Neural cell (in vitro differentiated cells): ENCODE measurements at regions not wholly inside any gene's neighbourhood (a gene's known extent, or its start where the extent isn't known, plus 50 kb on each side); places are given as distances from the start of the nearest gene placed in this dataset.

Source experiments
- H2AFZ ChIP-seq: fragments of 200-600, 300-800 bp; sonication (generic), shearing (Covaris generic); 2 replicates; pipeline ENCODE4 v1.6.0; 2014; ENCODE audit warnings: low read depth, mild to moderate bottlenecking, antibody characterized with exemption, low read length, moderate library complexity
- H3F3A ChIP-seq: fragments of 200-600 bp; shearing (Covaris generic); 2 replicates; pipeline ENCODE4 v1.6.1; 2016; ENCODE audit warnings: mild to moderate bottlenecking, moderate library complexity, mixed read lengths, antibody characterized with exemption, low read length; ENCODE audit not compliant: insufficient read depth, poor library complexity, severe bottlenecking
- H3K27ac ChIP-seq: fragments of 200-600, 300-800 bp; sonication (generic), shearing (Covaris generic); 2 replicates; pipeline ENCODE4 v1.5.1; 2014; ENCODE audit warnings: mild to moderate bottlenecking, low read length, moderate library complexity
- H3K27me3 ChIP-seq: fragments of 300-800, 200-600 bp; sonication (generic), shearing (Covaris generic); 2 replicates; pipeline ENCODE4 v1.6.0; 2014; ENCODE audit warnings: mild to moderate bottlenecking, low read depth, low read length, moderate library complexity; ENCODE audit not compliant: insufficient read depth
- H3K36me3 ChIP-seq: fragments of 300-800, 200-600 bp; sonication (generic), shearing (Covaris generic); 2 replicates; pipeline ENCODE4 v1.5.1; 2014; ENCODE audit warnings: mild to moderate bottlenecking, antibody characterized with exemption, low read length, moderate library complexity; ENCODE audit not compliant: insufficient read depth
- H3K4me2 ChIP-seq: fragments of 300-800, 200-600 bp; sonication (generic), shearing (Covaris generic); 2 replicates; pipeline ENCODE4 v1.6.0; 2014; ENCODE audit warnings: mild to moderate bottlenecking, low read length
- H3K4me3 ChIP-seq: fragments of 300-800, 200-600 bp; sonication (generic), shearing (Covaris generic); 2 replicates; pipeline ENCODE4 v1.5.1; 2014; ENCODE audit warnings: mild to moderate bottlenecking, low read length, moderate library complexity
- H3K79me2 ChIP-seq: fragments of 200-600 bp; shearing (Covaris generic); replicated peaks from 2 replicates; pipeline ENCODE4 v1.6.0; 2014; ENCODE audit warnings: mild to moderate bottlenecking, low read length, moderate library complexity; ENCODE audit not compliant: insufficient read depth
- H3K9ac ChIP-seq: fragments of 300-800, 200-600 bp; sonication (generic), shearing (Covaris generic); 2 replicates; pipeline ENCODE4 v1.6.1; 2016; ENCODE audit warnings: mild to moderate bottlenecking, low read length, mixed read lengths
- H3K9me2 ChIP-seq: fragments of 200-600 bp; shearing (Covaris generic); 2 replicates; pipeline ENCODE4 v1.6.1; 2016; ENCODE audit warnings: mild to moderate bottlenecking, low read length, mixed read lengths; ENCODE audit not compliant: insufficient read depth
- H3K9me3 ChIP-seq: fragments of 200-600, 300-800 bp; sonication (generic), shearing (Covaris generic); 2 replicates; pipeline ENCODE4 v1.6.1; 2016; ENCODE audit warnings: mild to moderate bottlenecking, mixed run types, low read length, moderate library complexity, mixed read lengths
- H4K20me1 ChIP-seq: fragments of 200-600 bp; shearing (Covaris generic); 2 replicates; pipeline ENCODE4 v1.6.1; 2016; ENCODE audit warnings: mild to moderate bottlenecking, mixed run types; ENCODE audit not compliant: insufficient read depth
- CTCF ChIP-seq: fragments of 450-650 bp; IDR thresholded peaks from 2 replicates; pipeline ENCODE4 v1.5.1; 2014; ENCODE audit warnings: antibody characterized with exemption, mild to moderate bottlenecking, moderate library complexity; ENCODE audit not compliant: poor library complexity, severe bottlenecking
- EP300 ChIP-seq: fragments of 450-650 bp; conservative IDR thresholded peaks from 2 replicates; pipeline ENCODE4 v1.6.1; 2014; ENCODE audit warnings: antibody characterized with exemption, mild to moderate bottlenecking, moderate library complexity; ENCODE audit not compliant: poor library complexity, severe bottlenecking
- EZH2 ChIP-seq: fragments of 200-600, 300-800 bp; shearing (Covaris generic), sonication (generic); IDR thresholded peaks from 2 replicates; pipeline ENCODE4 v1.6.1; 2014; ENCODE audit warnings: antibody characterized with exemption, low read length, borderline replicate concordance, mild to moderate bottlenecking; ENCODE audit not compliant: insufficient read depth, poor library complexity, severe bottlenecking
- MXI1 ChIP-seq: fragments of 450-650 bp; conservative IDR thresholded peaks from 2 replicates; pipeline ENCODE4 v1.6.1; 2014; ENCODE audit warnings: antibody characterized with exemption, mild to moderate bottlenecking; ENCODE audit not compliant: poor library complexity, severe bottlenecking
- POLR2AphosphoS5 ChIP-seq: IDR thresholded peaks from 2 replicates; pipeline ENCODE4 v1.6.1; 2012
- RAD21 ChIP-seq: fragments of 450-650 bp; conservative IDR thresholded peaks from 2 replicates; pipeline ENCODE4 v1.6.1; 2014; ENCODE audit warnings: antibody characterized with exemption, mild to moderate bottlenecking, moderate library complexity
- REST ChIP-seq: IDR thresholded peaks from 2 replicates; pipeline ENCODE4 v1.6.1; 2012; ENCODE audit warnings: borderline replicate concordance
- SMC3 ChIP-seq: fragments of 450-650 bp; conservative IDR thresholded peaks from 2 replicates; pipeline ENCODE4 v1.6.1; 2014; ENCODE audit warnings: antibody characterized with exemption, mild to moderate bottlenecking, moderate library complexity; ENCODE audit not compliant: poor library complexity
- TAF1 ChIP-seq: IDR thresholded peaks from 2 replicates; pipeline ENCODE4 v1.6.1; 2012; ENCODE audit warnings: low read depth

- Histone ChIP-seq H3K9ac (no peak overlapping the region), H2AFZ (no peak overlapping the region), H3K27me3 (no peaks in the 10 kb centered on the region), H3K9me2 (no peaks in the 10 kb centered on the region), H3K36me3 (no peaks in the 10 kb centered on the region), H4K20me1 (no peaks in the 10 kb centered on the region), H3K4me2 (no peak overlapping the region), H3K27ac (no peak overlapping the region), H3F3A (no peaks in the 10 kb centered on the region), H3K9me3 (no peaks in the 10 kb centered on the region), H3K79me2 (no peaks in the 10 kb centered on the region), H3K4me3 (no peak overlapping the region)
- TF ChIP-seq CTCF (no peak), RAD21 (no peak), EZH2 (no peak), REST (no peak), SMC3 (no peak), MXI1 (no peak), POLR2AphosphoS5 (no peak), EP300 (no peak), TAF1 (no peak)
Observed at GRCh38 chr13:53612200-53612599, 583.6 kb downstream of the OLFM4 start.

GRCh38 chr13:53622456-53622855 lies 593.8 kb downstream of the OLFM4 start:
- H3K27me3 ChIP-seq: no peaks in the 10 kb centered on the region
- no peaks in the 10 kb centered on the region for H3K9me2 ChIP-seq
- TF ChIP-seq EZH2 (no peak), CTCF (no peak), POLR2AphosphoS5 (no peak), EP300 (no peak), REST (no peak), RAD21 (no peak), SMC3 (no peak), TAF1 (no peak), MXI1 (no peak)
- no peak overlapping the region for H3K9ac ChIP-seq
- no peaks in the 10 kb centered on the region for H3F3A ChIP-seq
- no peaks in the 10 kb centered on the region for H3K79me2 ChIP-seq
- no peaks in the 10 kb centered on the region for H4K20me1 ChIP-seq
- H3K9me3 ChIP-seq: no peaks in the 10 kb centered on the region
- H3K27ac ChIP-seq: no peak overlapping the region
- H3K36me3 ChIP-seq: no peaks in the 10 kb centered on the region
- H3K4me2 ChIP-seq: no peak overlapping the region
- H2AFZ ChIP-seq: no peak overlapping the region
- H3K4me3 ChIP-seq: no peak overlapping the region
